SK-N-SH (cell line): ENCODE measurements at regions not wholly inside any gene's neighbourhood (a gene's known extent, or its start where the extent isn't known, plus 50 kb on each side); places are given as distances from the start of the nearest gene placed in this dataset.

Experiments
- CTCF ChIA-PET: fragments of 300-600, 350-600 bp; formaldehyde crosslinking; extraction: SDS; loops from one replicate; lab custom pipeline; 2021; lab: Yijun Ruan, JAX
- POLR2A ChIA-PET: fragments of 350-600 bp; sonication (Branson Sonifier 250); formaldehyde crosslinking; extraction: SDS; loops from one replicate; lab custom pipeline; 2020; ENCODE audit warnings: antibody characterized with exemption, inconsistent platforms; lab: Yijun Ruan, JAX
- DNase-seq: peaks from one replicate; pipeline ENCODE4 v3.0.0; 2012
- H2AFZ ChIP-seq: fragments of 200-600 bp; sonication (generic); 2 replicates; pipeline ENCODE4 v1.8.1; 2016; ENCODE audit warnings: antibody characterized with exemption, mild to moderate bottlenecking, low read depth
- H3F3A ChIP-seq: fragments of 200-600 bp; sonication (generic); replicated peaks from 2 replicates; pipeline ENCODE3; 2016; ENCODE audit warnings: antibody characterized with exemption, mild to moderate bottlenecking; ENCODE audit not compliant: insufficient read depth
- H3K27ac ChIP-seq, 2 experiments: fragments of 200-500 bp in 1 of 2; fragments of 200-600 bp in 1 of 2; sonication (Bioruptor generic) in 1 of 2; sonication (generic), shearing (Covaris generic) in 1 of 2; 2 replicates each; pipeline versions ENCODE4 v1.5.1 to v1.6.1; 2014 to 2016; ENCODE audit warnings: low read depth in 2 of 2, inconsistent platforms in 1 of 2, low read length in 1 of 2, mild to moderate bottlenecking in 1 of 2, mixed read lengths in 1 of 2
- H3K27me3 ChIP-seq: fragments of 200-600 bp; sonication (generic), shearing (Covaris generic); 2 replicates; pipeline ENCODE4 v1.6.1; 2016; ENCODE audit warnings: mixed run types; ENCODE audit not compliant: insufficient read depth
- H3K36me3 ChIP-seq, 2 experiments: fragments of 200-500 bp in 1 of 2; fragments of 200-600 bp in 1 of 2; sonication (Bioruptor generic) in 1 of 2; sonication (generic) in 1 of 2; replicated peaks in 1 of 2; 2 replicates each; pipeline versions ENCODE3 to v1.5.1; 2014 to 2016; ENCODE audit warnings: low read length in 1 of 2, mild to moderate bottlenecking in 1 of 2; ENCODE audit not compliant: insufficient read depth in 2 of 2, control insufficient read depth in 1 of 2
- H3K4me1 ChIP-seq, 2 experiments: fragments of 200-500 bp in 1 of 2; fragments of 200-600 bp in 1 of 2; sonication (Bioruptor generic) in 1 of 2; sonication (generic), shearing (Covaris generic) in 1 of 2; 2 replicates each; pipeline versions ENCODE4 v1.5.1 to v1.6.1; 2014 to 2016; ENCODE audit warnings: low read depth in 1 of 2, low read length in 1 of 2, mixed run types in 1 of 2; ENCODE audit not compliant: insufficient read depth in 2 of 2, control insufficient read depth in 1 of 2
- H3K4me2 ChIP-seq: fragments of 200-600 bp; sonication (generic), shearing (Covaris generic); 2 replicates; pipeline ENCODE4 v1.6.1; 2017; ENCODE audit warnings: mixed run types
- H3K4me3 ChIP-seq, 2 experiments: fragments of 200-500 bp in 1 of 2; fragments of 200-600 bp in 1 of 2; sonication (Bioruptor generic) in 1 of 2; sonication (generic), shearing (Covaris generic) in 1 of 2; 2 replicates each; pipeline versions ENCODE4 v1.5.1 to v1.8.1; 2014 to 2016; ENCODE audit warnings: low read depth in 2 of 2, inconsistent platforms in 1 of 2, low read length in 1 of 2, mild to moderate bottlenecking in 1 of 2, mixed read lengths in 1 of 2, moderate library complexity in 1 of 2
- H3K79me2 ChIP-seq: fragments of 200-600 bp; sonication (generic); 2 replicates; pipeline ENCODE4 v1.8.1; 2017; ENCODE audit warnings: mild to moderate bottlenecking; ENCODE audit not compliant: insufficient read depth
- H3K9ac ChIP-seq: fragments of 200-600 bp; sonication (generic); 2 replicates; pipeline ENCODE4 v1.6.1; 2017; ENCODE audit warnings: mixed run types
- H3K9me2 ChIP-seq: fragments of 200-600 bp; sonication (generic); 2 replicates; pipeline ENCODE4 v1.6.1; 2017; ENCODE audit warnings: mixed run types
- H3K9me3 ChIP-seq: fragments of 200-600 bp; sonication (generic); 2 replicates; pipeline ENCODE4 v1.6.1; 2017; ENCODE audit warnings: mixed run types, mild to moderate bottlenecking, moderate library complexity
- H4K20me1 ChIP-seq: fragments of 200-600 bp; sonication (generic); 2 replicates; pipeline ENCODE4 v1.6.1; 2017; ENCODE audit warnings: mild to moderate bottlenecking, mixed run types; ENCODE audit not compliant: insufficient read depth
- CHD2 ChIP-seq: fragments of 150-350 bp; IDR thresholded peaks from 2 replicates; pipeline ENCODE4 v1.6.1; 2018; ENCODE audit warnings: low read length; ENCODE audit not compliant: partially characterized antibody
- ELF1 ChIP-seq: IDR thresholded peaks from 2 replicates; pipeline ENCODE4 v1.4.0; 2012
- FOSL2 ChIP-seq: IDR thresholded peaks from 2 replicates; pipeline ENCODE4 v1.4.0; 2012; ENCODE audit warnings: low read depth, mild to moderate bottlenecking, moderate library complexity, borderline replicate concordance
- GABPA ChIP-seq: IDR thresholded peaks from 2 replicates; pipeline ENCODE4 v1.4.0; 2012; ENCODE audit warnings: low read depth, mild to moderate bottlenecking
- GATA2 ChIP-seq: sonication (generic); formaldehyde crosslinking; IDR thresholded peaks from 2 replicates; pipeline ENCODE4 v1.5.0; 2020; ENCODE audit warnings: mild to moderate bottlenecking, missing genetic modification reagents
- IRF3 ChIP-seq: fragments of 150-350 bp; IDR thresholded peaks from 2 replicates; pipeline ENCODE4 v1.6.1; 2016; ENCODE audit warnings: mild to moderate bottlenecking, low read depth, low read length
- JUND ChIP-seq: IDR thresholded peaks from 2 replicates; pipeline ENCODE4 v1.4.0; 2012
- MAX ChIP-seq: IDR thresholded peaks from 2 replicates; pipeline ENCODE4 v1.4.0; 2012; ENCODE audit warnings: low read depth
- MEF2A ChIP-seq: IDR thresholded peaks from 2 replicates; pipeline ENCODE4 v1.4.0; 2012; ENCODE audit warnings: low read depth, borderline replicate concordance
- MXI1 ChIP-seq: IDR thresholded peaks from 2 replicates; pipeline ENCODE4 v1.6.1; 2012; ENCODE audit warnings: mild to moderate bottlenecking, low read depth, low read length, improper control_type of control experiment
- NFIC ChIP-seq: IDR thresholded peaks from 2 replicates; pipeline ENCODE4 v1.4.0; 2012; ENCODE audit warnings: borderline replicate concordance
- NRF1 ChIP-seq: IDR thresholded peaks from 2 replicates; pipeline ENCODE4 v1.6.1; 2012; ENCODE audit warnings: low read depth, mild to moderate bottlenecking, low read length
- RAD21 ChIP-seq: IDR thresholded peaks from 2 replicates; pipeline ENCODE4 v1.6.1; 2012; ENCODE audit warnings: mild to moderate bottlenecking, low read length
- RXRA ChIP-seq: IDR thresholded peaks from 2 replicates; pipeline ENCODE4 v1.4.0; 2012; ENCODE audit warnings: low read depth, mild to moderate bottlenecking, borderline replicate concordance
- SMC3 ChIP-seq: IDR thresholded peaks from 2 replicates; pipeline ENCODE4 v1.6.1; 2012; ENCODE audit warnings: low read depth, low read length, improper control_type of control experiment
- TAF1 ChIP-seq: IDR thresholded peaks from 2 replicates; pipeline ENCODE4 v1.6.1; 2012; ENCODE audit warnings: low read depth, mild to moderate bottlenecking, low read length, moderate library complexity, borderline replicate concordance
- TCF12 ChIP-seq: IDR thresholded peaks from 2 replicates; pipeline ENCODE4 v1.4.0; 2012
- ZBTB33 ChIP-seq: IDR thresholded peaks from 2 replicates; pipeline ENCODE4 v1.4.0; 2012; ENCODE audit warnings: low read depth, borderline replicate concordance
- WGBS: methylation state at CpG from one replicate; pipeline ENCODE4 v1.1.6; 2017; ENCODE audit warnings: low lambda C conversion rate; 5-methylcytosine and 5-hydroxymethylcytosine counted together
- TF ChIP-seq, protein P1 (sequence below): IDR thresholded peaks from 2 replicates; pipeline ENCODE4 v1.6.1; 2012; ENCODE audit warnings: mild to moderate bottlenecking, low read depth, low read length, moderate library complexity

GRCh38 chr6:168159506-168159905 is 80.5 kb upstream of the FRMD1 start:
- CTCF ChIA-PET = interaction anchor here (1.8 kb wide), 1 partner anchor 174 kb away, joined by 4 read pairs; no protein-coding TSS in a partner anchor
- peaks cover 5 to 28% of the 10 kb centered on the region in 2 experiments; a peak in 2 of 4 replicates for H3K4me1 ChIP-seq
- 57% methylated on average over 8 of the region's 8 CpGs for WGBS

GRCh38 chr6:168158980-168159349 is 80.0 kb upstream of the FRMD1 start:
- CTCF ChIA-PET = interaction anchor here (0.6 to 2.2 kb wide), 7 partner anchors 88 to 624 kb away, joined by 3 to 9 read pairs (median 5); no protein-coding TSS in a partner anchor

More at GRCh38 chr6:168159506-168159905, 80.5 kb upstream of the FRMD1 start:
- DNase-seq = no peak
- H3K4me3 ChIP-seq = no peak overlapping the region
- H2AFZ ChIP-seq = no peak overlapping the region
- POLR2A ChIA-PET = no interaction called here
- H3K9ac ChIP-seq = no peak overlapping the region
- H3K27ac ChIP-seq = no peak overlapping the region
- no peaks in the 10 kb centered on the region for H3K36me3 ChIP-seq
- no peaks in the 10 kb centered on the region for H3K79me2 ChIP-seq
- H3K27me3 ChIP-seq = no peaks in the 10 kb centered on the region
- H4K20me1 ChIP-seq = no peaks in the 10 kb centered on the region
- no peak overlapping the region for H3K4me2 ChIP-seq
- no peaks in the 10 kb centered on the region for H3F3A ChIP-seq
- no peaks in the 10 kb centered on the region for H3K9me2 ChIP-seq
- no peaks in the 10 kb centered on the region for H3K9me3 ChIP-seq
- TF ChIP-seq RAD21 (no peak), NFIC (no peak)

More at GRCh38 chr6:168158980-168159349, 80.0 kb upstream of the FRMD1 start:
- H3K36me3 ChIP-seq = no peaks in the 10 kb centered on the region
- no peaks in the 10 kb centered on the region for H3K9me2 ChIP-seq
- H3K4me1 ChIP-seq = peaks cover 5 to 28% of the 10 kb centered on the region in 2 experiments; a peak in 2 of 4 replicates
- no peaks in the 10 kb centered on the region for H4K20me1 ChIP-seq
- WGBS = 63% methylated on average over 11 of the region's 11 CpGs
- H3K27me3 ChIP-seq = no peaks in the 10 kb centered on the region
- POLR2A ChIA-PET = no interaction called here
- TF ChIP-seq MAX = no peak
- TF ChIP-seq RXRA = no peak
- TF ChIP-seq MXI1 = no peak
- TF ChIP-seq IRF3 = no peak
- TF ChIP-seq FOSL2 = no peak
- TF ChIP-seq ELF1 = no peak
- TF ChIP-seq TAF1 = no peak
- TF ChIP-seq GABPA = no peak
- no peak for TF ChIP-seq SMC3
- no peak for TF ChIP-seq TCF12
- TF ChIP-seq, protein P1, sequence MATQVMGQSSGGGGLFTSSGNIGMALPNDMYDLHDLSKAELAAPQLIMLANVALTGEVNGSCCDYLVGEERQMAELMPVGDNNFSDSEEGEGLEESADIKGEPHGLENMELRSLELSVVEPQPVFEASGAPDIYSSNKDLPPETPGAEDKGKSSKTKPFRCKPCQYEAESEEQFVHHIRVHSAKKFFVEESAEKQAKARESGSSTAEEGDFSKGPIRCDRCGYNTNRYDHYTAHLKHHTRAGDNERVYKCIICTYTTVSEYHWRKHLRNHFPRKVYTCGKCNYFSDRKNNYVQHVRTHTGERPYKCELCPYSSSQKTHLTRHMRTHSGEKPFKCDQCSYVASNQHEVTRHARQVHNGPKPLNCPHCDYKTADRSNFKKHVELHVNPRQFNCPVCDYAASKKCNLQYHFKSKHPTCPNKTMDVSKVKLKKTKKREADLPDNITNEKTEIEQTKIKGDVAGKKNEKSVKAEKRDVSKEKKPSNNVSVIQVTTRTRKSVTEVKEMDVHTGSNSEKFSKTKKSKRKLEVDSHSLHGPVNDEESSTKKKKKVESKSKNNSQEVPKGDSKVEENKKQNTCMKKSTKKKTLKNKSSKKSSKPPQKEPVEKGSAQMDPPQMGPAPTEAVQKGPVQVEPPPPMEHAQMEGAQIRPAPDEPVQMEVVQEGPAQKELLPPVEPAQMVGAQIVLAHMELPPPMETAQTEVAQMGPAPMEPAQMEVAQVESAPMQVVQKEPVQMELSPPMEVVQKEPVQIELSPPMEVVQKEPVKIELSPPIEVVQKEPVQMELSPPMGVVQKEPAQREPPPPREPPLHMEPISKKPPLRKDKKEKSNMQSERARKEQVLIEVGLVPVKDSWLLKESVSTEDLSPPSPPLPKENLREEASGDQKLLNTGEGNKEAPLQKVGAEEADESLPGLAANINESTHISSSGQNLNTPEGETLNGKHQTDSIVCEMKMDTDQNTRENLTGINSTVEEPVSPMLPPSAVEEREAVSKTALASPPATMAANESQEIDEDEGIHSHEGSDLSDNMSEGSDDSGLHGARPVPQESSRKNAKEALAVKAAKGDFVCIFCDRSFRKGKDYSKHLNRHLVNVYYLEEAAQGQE = no peak
- no peak for TF ChIP-seq JUND
- no peak for TF ChIP-seq GATA2
- TF ChIP-seq NFIC = no peak
- TF ChIP-seq CHD2 = no peak
- no peak for TF ChIP-seq NRF1
- TF ChIP-seq MEF2A = no peak
- TF ChIP-seq ZBTB33 = no peak
- no peak for DNase-seq
- H3K9me3 ChIP-seq = no peaks in the 10 kb centered on the region
- no peak overlapping the region for H3K9ac ChIP-seq
- H3K79me2 ChIP-seq = no peaks in the 10 kb centered on the region
- H3K4me3 ChIP-seq = no peak overlapping the region
- H3F3A ChIP-seq = no peaks in the 10 kb centered on the region
- H2AFZ ChIP-seq = no peak overlapping the region
- no peak overlapping the region for H3K27ac ChIP-seq
- no peak overlapping the region for H3K4me2 ChIP-seq
